DMS 273 (cell line): ENCODE measurements at regions not wholly inside any gene's neighbourhood (a gene's known extent, or its start where the extent isn't known, plus 50 kb on each side); places are given as distances from the start of the nearest gene placed in this dataset.

Source experiments
- DNase-seq: peaks from one replicate; lab custom pipeline; 2025; ENCODE audit not compliant: unreplicated experiment; lab: John Stamatoyannopoulos, UW

- DNase-seq = no peak
These were observed 86.2 kb upstream of the HS3ST1 start for GRCh38 chr4:11514779-11515419.

- DNase-seq = no peak
These were observed 85.3 kb upstream of the HS3ST1 start for GRCh38 chr4:11514003-11514402.

GRCh38 chr4:11512871-11513270, 84.2 kb upstream of the HS3ST1 start:
- DNase-seq = no peak

GRCh38 chr4:11511321-11511720, 82.6 kb upstream of the HS3ST1 start:
- peak; percentile 12 for DNase-seq

- DNase-seq = peak; percentile 18
These were observed 79.2 kb upstream of the HS3ST1 start for GRCh38 chr4:11507920-11508319.

- no peak for DNase-seq
These were observed 77.5 kb upstream of the HS3ST1 start for GRCh38 chr4:11506194-11506593.

GRCh38 chr4:11505221-11505971, 76.7 kb upstream of the HS3ST1 start:
- no peak for DNase-seq

- DNase-seq = peak; percentile 32
These were observed 74.5 kb upstream of the HS3ST1 start for GRCh38 chr4:11503166-11503565.

GRCh38 chr4:11497972-11498371, 69.3 kb upstream of the HS3ST1 start:
- no peak for DNase-seq

GRCh38 chr4:11497212-11497806, 68.6 kb upstream of the HS3ST1 start:
- DNase-seq = no peak

GRCh38 chr4:11496351-11496829, 67.7 kb upstream of the HS3ST1 start:
- DNase-seq = no peak

- DNase-seq = no peak
These were observed 67.1 kb upstream of the HS3ST1 start for GRCh38 chr4:11495818-11496217.

- DNase-seq = no peak
These were observed 66.6 kb upstream of the HS3ST1 start for GRCh38 chr4:11495291-11495690.

GRCh38 chr4:11494232-11494631, 65.5 kb upstream of the HS3ST1 start:
- DNase-seq = no peak

- peak; percentile 4 for DNase-seq
These were observed 60.9 kb upstream of the HS3ST1 start for GRCh38 chr4:11489453-11490083.

GRCh38 chr4:11488657-11489452, 60.2 kb upstream of the HS3ST1 start:
- DNase-seq = no peak

- peak; percentile 5 for DNase-seq
These were observed 59.3 kb upstream of the HS3ST1 start for GRCh38 chr4:11487868-11488544.

GRCh38 chr4:11487139-11487538, 58.4 kb upstream of the HS3ST1 start:
- DNase-seq = no peak

GRCh38 chr4:11485926-11486325, 57.2 kb upstream of the HS3ST1 start:
- no peak for DNase-seq

- no peak for DNase-seq
These were observed 55.8 kb upstream of the HS3ST1 start for GRCh38 chr4:11484531-11484930.
